D721Med (cell line): ENCODE measurements at regions not wholly inside any gene's neighbourhood (a gene's known extent, or its start where the extent isn't known, plus 50 kb on each side); places are given as distances from the start of the nearest gene placed in this dataset.
"Not testable (repeated sequence)": the region's sequence is repeated elsewhere in the genome, so short reads cannot be mapped to it uniquely, and the experiment has no call there.

Experiments
- DNase-seq: peaks from one replicate; pipeline ENCODE4 v3.0.0; 2011; ENCODE audit warnings: low spot score; ENCODE audit not compliant: insufficient read length
- FAIRE-seq: peaks from 2 replicates; lab custom pipeline; 2011; peaks lifted over from hg19 to GRCh38; lab: Jason Lieb, UNC
- CTCF ChIP-seq: IDR thresholded peaks from 2 replicates; pipeline ENCODE4 v1.5.1; 2012; ENCODE audit warnings: mild to moderate bottlenecking, control low read depth; ENCODE audit not compliant: insufficient read depth; ENCODE audit errors: missing control alignments

- DNase-seq = no peak
- no peak for FAIRE-seq
Observed at GRCh38 chr2:159880729-159881128, 82.7 kb upstream of the CD302 start.

DNA sequence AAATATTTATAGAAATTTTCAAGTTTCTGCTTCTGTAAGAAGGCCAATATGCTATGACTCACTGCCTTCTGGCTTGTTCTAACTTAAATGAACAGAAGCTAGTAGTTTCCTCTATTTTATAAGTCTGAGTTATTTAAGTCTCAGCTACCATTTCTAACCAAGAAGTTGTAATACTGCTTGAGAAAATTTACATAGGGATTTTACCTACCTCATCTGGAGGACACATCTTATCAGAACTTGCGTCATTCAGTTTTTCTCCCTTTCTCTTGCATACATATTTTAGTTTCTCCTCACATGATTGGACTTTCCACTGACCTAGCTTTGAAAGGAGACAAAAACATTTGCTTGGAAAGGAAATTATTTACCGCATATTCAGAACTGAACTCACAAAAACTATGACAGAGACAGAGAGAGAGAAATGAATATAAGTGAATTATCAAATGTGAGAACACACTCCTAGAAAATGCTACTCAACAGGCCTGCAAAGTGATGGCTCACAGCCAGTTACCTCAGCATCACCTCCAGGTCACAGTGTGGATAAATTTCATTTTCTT is 81.1 kb upstream of the CD302 start:
- FAIRE-seq (no peak), DNase-seq (no peak)
- TF ChIP-seq CTCF = no peak

More at GRCh38 chr2:159880729-159881128, 82.7 kb upstream of the CD302 start:
- no peak for TF ChIP-seq CTCF

- no peak for FAIRE-seq
- TF ChIP-seq CTCF = no peak
- DNase-seq = no peak
Observed at GRCh38 chr2:159875083-159875482, 77.1 kb upstream of the CD302 start.

- no peak for TF ChIP-seq CTCF
- DNase-seq = no peak
- no peak for FAIRE-seq
Observed at GRCh38 chr2:159873258-159873657, 75.2 kb upstream of the CD302 start.

DNA sequence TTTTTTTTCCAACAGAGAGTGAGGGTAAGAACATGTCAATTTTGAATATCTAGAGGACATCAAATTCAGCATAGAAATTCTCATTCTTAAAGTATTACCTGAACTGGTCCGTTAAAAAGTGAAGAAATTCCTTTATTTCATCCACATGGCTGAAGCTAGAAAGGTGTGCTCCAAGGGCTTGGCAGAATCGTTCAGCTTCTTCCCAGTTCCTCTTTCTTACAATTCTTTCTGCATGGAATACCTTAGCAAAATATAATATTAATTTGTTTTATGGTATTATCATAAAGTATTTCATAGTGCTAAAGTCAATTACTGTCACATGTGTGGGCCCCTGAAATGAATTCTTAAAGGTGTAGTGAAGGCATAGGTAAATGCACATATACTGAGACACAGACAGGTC is 74.3 kb upstream of the CD302 start:
- FAIRE-seq (no peak), DNase-seq (no peak)
- no peak for TF ChIP-seq CTCF

DNA sequence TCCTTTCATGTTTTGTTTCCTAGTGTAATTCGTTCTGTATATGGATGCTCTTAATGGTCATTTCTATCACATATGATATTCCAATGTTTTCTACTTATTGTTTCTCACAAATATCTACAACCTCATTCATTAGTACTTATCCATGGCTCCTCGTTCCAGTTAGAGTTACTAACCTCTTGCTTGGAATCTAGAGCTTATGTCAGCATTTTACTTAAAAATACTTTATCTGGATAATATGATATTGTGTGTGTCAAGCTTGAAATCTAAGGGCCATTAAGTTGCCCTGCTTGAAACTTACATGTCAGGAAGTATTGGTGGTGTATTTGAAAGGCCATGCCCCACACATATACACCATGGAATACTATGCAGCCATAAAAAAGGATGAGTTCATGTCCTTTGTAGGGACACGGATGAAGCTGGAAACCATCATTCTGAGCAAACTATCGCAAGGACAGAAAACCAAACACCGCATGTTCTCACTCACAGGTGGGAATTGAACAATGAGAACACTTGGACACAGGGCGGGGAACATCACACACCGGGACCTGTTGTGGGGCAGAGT is 70.7 kb upstream of the CD302 start:
- DNase-seq, FAIRE-seq: not testable (repeated sequence)

DNA sequence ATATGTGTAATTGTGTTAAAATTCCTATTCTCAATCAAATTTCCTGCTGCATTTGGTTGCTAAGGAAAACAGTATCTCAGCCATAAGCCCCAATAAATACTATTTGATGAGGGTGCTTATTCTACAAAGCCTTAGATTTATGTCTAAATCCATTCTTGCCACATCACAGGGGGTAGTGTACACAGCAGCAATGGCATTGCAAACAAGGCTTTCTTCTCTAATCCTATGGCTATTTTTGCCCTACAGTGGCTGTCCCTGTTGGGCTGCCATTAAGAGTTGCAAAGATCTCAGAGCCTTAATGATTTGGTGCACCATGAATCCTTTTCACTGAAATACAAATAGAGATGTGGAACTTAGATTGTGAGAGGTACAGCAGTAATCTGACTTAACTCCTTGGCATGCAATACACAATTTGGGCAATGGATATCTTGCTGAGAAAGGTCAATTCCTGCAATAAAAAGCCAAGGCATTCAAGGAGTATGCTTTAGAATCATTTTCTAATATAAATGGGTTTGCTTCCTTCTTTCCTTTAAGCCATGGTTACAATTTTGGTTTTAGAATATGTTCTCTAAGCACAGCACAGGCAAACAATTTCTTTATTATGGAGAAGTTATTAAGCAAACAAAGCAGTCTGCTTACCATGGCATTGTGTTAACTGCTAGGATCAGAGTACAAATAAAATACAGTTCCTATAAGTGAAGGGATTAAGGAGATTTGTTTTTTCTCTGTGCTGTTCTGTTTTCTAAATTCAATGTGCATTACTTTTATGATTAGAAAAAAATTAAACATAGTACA is 69.8 kb upstream of the CD302 start:
- FAIRE-seq = no peak
- TF ChIP-seq CTCF = no peak
- no peak for DNase-seq
